HG02885 (cell line): ENCODE measurements at regions not wholly inside any gene's neighbourhood (a gene's known extent, or its start where the extent isn't known, plus 50 kb on each side); places are given as distances from the start of the nearest gene placed in this dataset.

Source experiments
- ATAC-seq: cut with Tn5 transposase; IDR thresholded peaks from one replicate; pipeline ENCODE4 v1.9.1; 2021; ENCODE audit warnings: mild to moderate bottlenecking; ENCODE audit not compliant: unreplicated experiment, poor library complexity

GRCh38 chr11:127332896-127333295 lies 332.3 kb upstream of the KIRREL3 start:
- no peak for ATAC-seq

GRCh38 chr11:127330044-127330443 lies 329.5 kb upstream of the KIRREL3 start:
- no peak for ATAC-seq

- no peak for ATAC-seq
Observed at GRCh38 chr11:127308291-127308690, 307.7 kb upstream of the KIRREL3 start.

- ATAC-seq, result no peak
Observed at GRCh38 chr11:127307700-127308099, 307.1 kb upstream of the KIRREL3 start.

GRCh38 chr11:127304634-127305033 lies 304.1 kb upstream of the KIRREL3 start:
- no peak for ATAC-seq

- ATAC-seq, result no peak
Observed at GRCh38 chr11:127288926-127289325, 288.4 kb upstream of the KIRREL3 start.

- ATAC-seq, result no peak
Observed at GRCh38 chr11:127281534-127281933, 281.0 kb upstream of the KIRREL3 start.

GRCh38 chr11:127275774-127276173 lies 275.2 kb upstream of the KIRREL3 start:
- no peak for ATAC-seq

GRCh38 chr11:127274328-127274676 lies 273.7 kb upstream of the KIRREL3 start:
- ATAC-seq, result no peak

- no peak for ATAC-seq
Observed at GRCh38 chr11:127273593-127274327, 273.2 kb upstream of the KIRREL3 start.

- ATAC-seq, result no peak
Observed at GRCh38 chr11:127270851-127271250, 270.3 kb upstream of the KIRREL3 start.

- ATAC-seq, result no peak
Observed at GRCh38 chr11:127269911-127270310, 269.3 kb upstream of the KIRREL3 start.

GRCh38 chr11:127268932-127269331 lies 268.4 kb upstream of the KIRREL3 start:
- no peak for ATAC-seq

- ATAC-seq, result no peak
Observed at GRCh38 chr11:127268521-127268920, 268.0 kb upstream of the KIRREL3 start.

GRCh38 chr11:127259102-127259501 lies 258.5 kb upstream of the KIRREL3 start:
- no peak for ATAC-seq

- no peak for ATAC-seq
Observed at GRCh38 chr11:127255209-127255608, 254.6 kb upstream of the KIRREL3 start.

- ATAC-seq, result peak; percentile 78
Observed at GRCh38 chr11:127252321-127252720, 251.8 kb upstream of the KIRREL3 start.

GRCh38 chr11:127249576-127249975 lies 249.0 kb upstream of the KIRREL3 start:
- ATAC-seq, result no peak

- ATAC-seq, result no peak
Observed at GRCh38 chr11:127248476-127248875, 247.9 kb upstream of the KIRREL3 start.

- no peak for ATAC-seq
Observed at GRCh38 chr11:127247261-127247851, 246.8 kb upstream of the KIRREL3 start.

GRCh38 chr11:127242676-127243075 lies 242.1 kb upstream of the KIRREL3 start:
- ATAC-seq, result no peak

- no peak for ATAC-seq
Observed at GRCh38 chr11:127238321-127238720, 237.8 kb upstream of the KIRREL3 start.
